ENCODE measurements at regions not wholly inside any gene's neighbourhood (a gene's known extent, or its start where the extent isn't known, plus 50 kb on each side); places are given as distances from the start of the nearest gene placed in this dataset.

GRCh38 chr1:238596703-238597102 lies 706.0 kb upstream of the ZP4 start:
- DNase-seq (ENCODE audit: low spot score), result no peak
- no peaks in the 10 kb centered on the region for H3K4me1 ChIP-seq
- no peak for TF ChIP-seq CTCF (IDR thresholded peaks at IDR 0.05)
- no peak overlapping the region for H3K4me3 ChIP-seq
- H3K27me3 ChIP-seq, result no peaks in the 10 kb centered on the region
- no peaks in the 10 kb centered on the region for H3K9me3 ChIP-seq
- H3K27ac ChIP-seq, result no peak overlapping the region
- H3K36me3 ChIP-seq, result no peaks in the 10 kb centered on the region

DNA sequence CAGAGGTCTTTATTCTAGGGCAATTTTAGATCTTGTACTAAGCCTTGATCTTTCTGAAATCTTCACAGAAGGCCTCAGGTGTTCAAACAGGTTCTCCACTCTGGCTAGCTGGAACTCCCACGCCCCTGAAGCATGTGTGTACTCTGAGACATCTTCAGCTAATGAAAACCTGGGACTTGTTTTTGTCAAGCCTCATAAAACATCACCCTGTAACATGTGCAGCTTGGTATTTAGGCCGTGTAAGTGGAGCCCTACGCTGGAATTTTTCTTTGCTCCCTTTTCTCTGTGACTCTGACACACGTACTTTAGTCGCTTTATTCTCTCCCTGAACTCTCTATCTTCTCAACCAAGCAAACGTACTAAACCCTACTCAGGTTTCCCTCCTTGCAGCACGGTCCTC lies 701.9 kb upstream of the ZP4 start:
- Histone ChIP-seq H3K4me3 (no peak overlapping the region), H3K27me3 (no peaks in the 10 kb centered on the region), H3K27ac (no peak overlapping the region), H3K36me3 (no peaks in the 10 kb centered on the region), H3K4me1 (no peaks in the 10 kb centered on the region), H3K9me3 (no peaks in the 10 kb centered on the region)
- no peak for DNase-seq (ENCODE audit: low spot score)
- TF ChIP-seq CTCF (IDR thresholded peaks at IDR 0.05), result no peak

DNA sequence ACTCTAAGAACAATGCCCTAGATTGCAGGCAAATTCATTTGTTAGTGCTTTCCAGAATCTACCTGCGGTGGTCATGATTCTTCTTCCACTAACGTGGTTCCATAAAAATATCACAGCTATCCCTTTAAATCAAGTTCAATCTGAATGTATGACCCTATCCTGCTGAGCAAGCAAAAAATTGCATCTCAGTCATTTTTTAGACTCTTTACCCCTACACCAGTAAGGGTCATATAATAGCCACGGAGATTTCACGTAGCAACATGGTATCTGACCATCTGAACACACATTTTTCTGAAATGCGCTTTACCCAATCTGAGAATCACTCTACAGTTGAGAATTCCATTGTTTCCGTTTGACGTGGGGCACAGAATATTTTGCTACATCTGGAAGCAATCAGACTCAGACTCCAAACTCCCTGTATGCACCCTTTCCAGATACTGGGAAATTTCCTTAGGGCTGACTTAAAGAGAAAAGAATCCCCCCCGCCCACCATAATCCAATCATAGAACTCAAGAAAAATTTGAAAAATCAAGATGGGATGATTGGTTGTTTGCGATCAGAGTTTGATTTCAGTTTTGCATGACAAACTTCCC lies 699.2 kb upstream of the ZP4 start:
- Histone ChIP-seq H3K27ac (no peak overlapping the region), H3K36me3 (no peaks in the 10 kb centered on the region), H3K4me1 (no peaks in the 10 kb centered on the region), H3K9me3 (no peaks in the 10 kb centered on the region), H3K27me3 (no peaks in the 10 kb centered on the region), H3K4me3 (no peak overlapping the region)
- TF ChIP-seq CTCF (IDR thresholded peaks at IDR 0.05), result no peak
- no peak for DNase-seq (ENCODE audit: low spot score)

GRCh38 chr1:238582816-238583215 lies 692.1 kb upstream of the ZP4 start:
- no peak overlapping the region for H3K27ac ChIP-seq
- H3K9me3 ChIP-seq, result no peaks in the 10 kb centered on the region
- H3K4me1 ChIP-seq, result no peaks in the 10 kb centered on the region
- no peak for DNase-seq (ENCODE audit: low spot score)
- H3K36me3 ChIP-seq, result no peaks in the 10 kb centered on the region
- TF ChIP-seq CTCF (IDR thresholded peaks at IDR 0.05), result no peak
- H3K4me3 ChIP-seq, result no peak overlapping the region
- no peaks in the 10 kb centered on the region for H3K27me3 ChIP-seq

DNA sequence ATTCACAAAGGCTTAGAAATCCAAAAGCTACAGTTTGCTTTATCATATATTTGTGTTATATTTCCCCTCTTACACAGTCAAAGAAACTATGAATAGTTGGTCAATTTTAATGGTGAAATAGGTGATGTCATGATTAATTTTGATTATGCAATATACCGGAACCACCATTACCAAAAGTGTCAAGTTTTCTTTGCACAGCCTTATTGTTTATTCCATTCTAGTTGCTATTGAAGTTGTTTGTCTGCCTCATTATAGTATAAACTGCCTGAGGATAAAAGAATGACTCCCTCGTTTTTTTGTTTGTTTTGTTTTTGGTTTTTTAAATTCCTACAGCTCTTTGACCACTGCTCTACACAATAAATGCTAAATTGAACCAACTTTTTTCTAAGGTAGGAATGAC lies 690.6 kb upstream of the ZP4 start:
- no peaks in the 10 kb centered on the region for H3K27me3 ChIP-seq
- no peaks in the 10 kb centered on the region for H3K4me1 ChIP-seq
- DNase-seq (ENCODE audit: low spot score), result no peak
- TF ChIP-seq CTCF (IDR thresholded peaks at IDR 0.05), result no peak
- H3K27ac ChIP-seq, result no peak overlapping the region
- H3K36me3 ChIP-seq, result no peaks in the 10 kb centered on the region
- H3K4me3 ChIP-seq, result no peak overlapping the region
- no peaks in the 10 kb centered on the region for H3K9me3 ChIP-seq

DNA sequence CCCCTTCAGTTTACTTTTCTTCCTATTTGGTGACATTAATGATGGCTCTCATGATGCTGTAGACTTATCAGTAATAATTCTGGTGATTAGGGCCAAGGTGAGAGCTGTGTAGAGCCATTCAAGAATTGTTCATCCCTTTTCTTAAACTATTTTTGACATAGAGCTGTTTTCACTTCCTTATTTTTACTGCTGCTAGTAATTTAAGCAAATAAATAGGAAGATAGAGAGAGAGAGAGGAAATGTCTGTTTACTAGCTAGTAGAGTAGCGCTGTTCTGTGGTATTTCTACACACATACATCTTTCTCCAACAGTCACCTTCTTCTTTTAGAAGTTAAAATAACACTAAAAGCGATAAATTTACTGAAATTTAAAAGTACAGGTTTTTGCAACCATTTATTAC lies 678.0 kb upstream of the ZP4 start:
- no peak overlapping the region for H3K4me3 ChIP-seq
- H3K36me3 ChIP-seq, result no peaks in the 10 kb centered on the region
- H3K9me3 ChIP-seq, result no peaks in the 10 kb centered on the region
- H3K4me1 ChIP-seq, result no peaks in the 10 kb centered on the region
- no peak for DNase-seq (ENCODE audit: low spot score)
- TF ChIP-seq CTCF (IDR thresholded peaks at IDR 0.05), result no peak
- no peak overlapping the region for H3K27ac ChIP-seq
- no peaks in the 10 kb centered on the region for H3K27me3 ChIP-seq
